Breast epithelium (tissue), 3 donors: ENCODE measurements at regions not wholly inside any gene's neighbourhood (a gene's known extent, or its start where the extent isn't known, plus 50 kb on each side); places are given as distances from the start of the nearest gene placed in this dataset.

Experiments
- POLR2A ChIP-seq: fragments of 450-650 bp; IDR thresholded peaks from one replicate; pipeline ENCODE4 v1.6.1; 2016; ENCODE audit warnings: antibody characterized with exemption, mild to moderate bottlenecking, moderate library complexity
- TF ChIP-seq, protein P1 (sequence below), 3 donors: fragments of 450-650 bp; IDR thresholded peaks; one replicate each; pipeline ENCODE4 v1.5.1; 2016 to 2017; ENCODE audit warnings: antibody characterized with exemption in 3 of 3, mild to moderate bottlenecking in 3 of 3, moderate library complexity in 3 of 3

DNA sequence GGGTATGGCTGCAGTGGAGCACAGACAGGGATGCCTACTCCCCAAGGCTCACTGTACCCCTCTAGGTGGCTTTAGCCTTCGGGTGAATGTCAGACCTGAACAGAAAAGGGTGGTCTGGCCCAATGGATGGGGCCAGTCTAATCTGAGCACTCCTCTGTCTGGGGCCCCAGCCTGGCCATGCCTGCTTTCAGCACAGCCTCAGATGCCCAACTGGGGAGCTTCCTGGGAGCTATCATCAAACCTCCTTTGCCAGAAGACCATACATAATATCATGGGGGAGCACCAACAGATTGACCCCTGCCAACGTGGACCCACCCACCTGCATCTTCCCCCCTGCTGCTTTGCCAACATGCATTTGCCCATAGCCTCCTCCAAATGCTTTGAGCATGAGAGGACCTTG, 454.1 kb upstream of the KHDRBS2 start:
- TF ChIP-seq, protein P1, sequence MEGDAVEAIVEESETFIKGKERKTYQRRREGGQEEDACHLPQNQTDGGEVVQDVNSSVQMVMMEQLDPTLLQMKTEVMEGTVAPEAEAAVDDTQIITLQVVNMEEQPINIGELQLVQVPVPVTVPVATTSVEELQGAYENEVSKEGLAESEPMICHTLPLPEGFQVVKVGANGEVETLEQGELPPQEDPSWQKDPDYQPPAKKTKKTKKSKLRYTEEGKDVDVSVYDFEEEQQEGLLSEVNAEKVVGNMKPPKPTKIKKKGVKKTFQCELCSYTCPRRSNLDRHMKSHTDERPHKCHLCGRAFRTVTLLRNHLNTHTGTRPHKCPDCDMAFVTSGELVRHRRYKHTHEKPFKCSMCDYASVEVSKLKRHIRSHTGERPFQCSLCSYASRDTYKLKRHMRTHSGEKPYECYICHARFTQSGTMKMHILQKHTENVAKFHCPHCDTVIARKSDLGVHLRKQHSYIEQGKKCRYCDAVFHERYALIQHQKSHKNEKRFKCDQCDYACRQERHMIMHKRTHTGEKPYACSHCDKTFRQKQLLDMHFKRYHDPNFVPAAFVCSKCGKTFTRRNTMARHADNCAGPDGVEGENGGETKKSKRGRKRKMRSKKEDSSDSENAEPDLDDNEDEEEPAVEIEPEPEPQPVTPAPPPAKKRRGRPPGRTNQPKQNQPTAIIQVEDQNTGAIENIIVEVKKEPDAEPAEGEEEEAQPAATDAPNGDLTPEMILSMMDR (IDR thresholded peaks at IDR 0.05) = no peak
- no peak for TF ChIP-seq POLR2A
